HEK293 (cell line): ENCODE measurements at regions not wholly inside any gene's neighbourhood (a gene's known extent, or its start where the extent isn't known, plus 50 kb on each side); places are given as distances from the start of the nearest gene placed in this dataset.

Experiments
- CTCF ChIA-PET: fragments of 350-600 bp; formaldehyde crosslinking; extraction: SDS; loops from one replicate; lab custom pipeline; 2021; ENCODE audit warnings: antibody characterized with exemption; lab: Yijun Ruan, JAX
- POLR2A ChIA-PET: fragments of 300-600 bp; formaldehyde crosslinking; extraction: SDS; loops from one replicate; lab custom pipeline; 2020; ENCODE audit warnings: antibody characterized with exemption, inconsistent platforms; lab: Yijun Ruan, JAX
- H3K27ac ChIP-seq: fragments of 200-500 bp; sonication (Bioruptor generic); 2 replicates; pipeline ENCODE4 v1.5.1; 2014; ENCODE audit warnings: low read depth, low read length, control low read depth, inconsistent platforms; ENCODE audit errors: extremely low read depth
- H3K36me3 ChIP-seq, 2 experiments: fragments of 200-500 bp in 1 of 2; sonication (Bioruptor generic) in 1 of 2; 1 replicate in 1 of 2; 2 replicates in 1 of 2; pipeline ENCODE4 v1.5.1; 2014 to 2017; ENCODE audit warnings: inconsistent platforms in 2 of 2, low read length in 2 of 2; ENCODE audit not compliant: control insufficient read depth in 2 of 2, insufficient read depth in 1 of 2
- H3K4me1 ChIP-seq: fragments of 200-500 bp; sonication (Bioruptor generic); 2 replicates; pipeline ENCODE4 v1.5.1; 2014; ENCODE audit warnings: mild to moderate bottlenecking, low read length, inconsistent platforms; ENCODE audit not compliant: control insufficient read depth, insufficient read depth
- H3K4me3 ChIP-seq: 2 replicates; pipeline ENCODE4 v1.5.1; 2011; ENCODE audit warnings: low read depth, mild to moderate bottlenecking, control low read depth, low read length, moderate library complexity
- H3K9me3 ChIP-seq: fragments of 200-500 bp; sonication (Bioruptor generic); 2 replicates; pipeline ENCODE4 v1.5.1; 2014; ENCODE audit warnings: low read depth, low read length, inconsistent platforms; ENCODE audit not compliant: control insufficient read depth, insufficient read depth
- MYNN ChIP-seq: fragments of 450-650 bp; formaldehyde crosslinking; IDR thresholded peaks from 2 replicates; pipeline ENCODE4 v1.5.1; 2016; ENCODE audit warnings: missing biosample characterization, missing genetic modification characterization, borderline replicate concordance
- MZF1 ChIP-seq: fragments of 450-650 bp; formaldehyde crosslinking; IDR thresholded peaks from 2 replicates; pipeline ENCODE4 v1.5.1; 2017; ENCODE audit warnings: missing biosample characterization, missing genetic modification characterization, borderline replicate concordance
- SP2 ChIP-seq: fragments of 450-650 bp; formaldehyde crosslinking; IDR thresholded peaks from 2 replicates; pipeline ENCODE4 v1.5.1; 2016; ENCODE audit warnings: missing biosample characterization, missing genetic modification characterization
- SP3 ChIP-seq: fragments of 450-650 bp; formaldehyde crosslinking; IDR thresholded peaks from 2 replicates; pipeline ENCODE4 v1.5.1; 2016; ENCODE audit warnings: missing biosample characterization, missing genetic modification characterization
- WT1 ChIP-seq: fragments of 450-650 bp; formaldehyde crosslinking; IDR thresholded peaks from 2 replicates; pipeline ENCODE4 v1.5.1; 2016; ENCODE audit warnings: missing biosample characterization, missing genetic modification characterization
- ZFP69B ChIP-seq: fragments of 450-650 bp; formaldehyde crosslinking; IDR thresholded peaks from 2 replicates; pipeline ENCODE4 v1.5.1; 2016; ENCODE audit warnings: missing biosample characterization, missing genetic modification characterization
- ZNF292 ChIP-seq: fragments of 450-650 bp; formaldehyde crosslinking; IDR thresholded peaks from 2 replicates; pipeline ENCODE4 v1.5.1; 2016; ENCODE audit warnings: low read depth, missing biosample characterization, missing genetic modification characterization, borderline replicate concordance
- ZNF423 ChIP-seq: fragments of 450-650 bp; formaldehyde crosslinking; IDR thresholded peaks from 2 replicates; pipeline ENCODE4 v1.5.1; 2016; ENCODE audit warnings: missing biosample characterization, missing genetic modification characterization
- ZNF585B ChIP-seq: fragments of 450-650 bp; formaldehyde crosslinking; IDR thresholded peaks from 2 replicates; pipeline ENCODE4 v1.5.1; 2016; ENCODE audit warnings: missing biosample characterization, missing genetic modification characterization
- ZNF600 ChIP-seq: fragments of 450-650 bp; formaldehyde crosslinking; IDR thresholded peaks from 2 replicates; pipeline ENCODE4 v1.5.1; 2016; ENCODE audit warnings: missing biosample characterization, missing genetic modification characterization
- ZNF623 ChIP-seq: fragments of 450-650 bp; formaldehyde crosslinking; IDR thresholded peaks from 2 replicates; pipeline ENCODE4 v1.5.1; 2016; ENCODE audit warnings: missing biosample characterization, missing genetic modification characterization
- ZNF670 ChIP-seq: fragments of 450-650 bp; formaldehyde crosslinking; IDR thresholded peaks from 2 replicates; pipeline ENCODE4 v1.5.1; 2016; ENCODE audit warnings: missing biosample characterization, missing genetic modification characterization, low read depth
- ZNF830 ChIP-seq: fragments of 450-650 bp; IDR thresholded peaks from 2 replicates; pipeline ENCODE4 v1.5.0; 2018; ENCODE audit warnings: missing biosample characterization, missing genetic modification characterization, low read depth, mild to moderate bottlenecking, moderate library complexity
- ZNF837 ChIP-seq: fragments of 450-650 bp; formaldehyde crosslinking; IDR thresholded peaks from 2 replicates; pipeline ENCODE4 v1.5.1; 2016; ENCODE audit warnings: missing biosample characterization, missing genetic modification characterization
- ZSCAN23 ChIP-seq: fragments of 450-650 bp; formaldehyde crosslinking; IDR thresholded peaks from 2 replicates; pipeline ENCODE4 v1.5.1; 2016; ENCODE audit warnings: missing biosample characterization, missing genetic modification characterization
- TF ChIP-seq, protein P1 (sequence below): sonication (generic); formaldehyde crosslinking; IDR thresholded peaks from 2 replicates; pipeline ENCODE4 v1.8.1; 2022; ENCODE audit warnings: mild to moderate bottlenecking, moderate library complexity, missing genetic modification reagents
- TF ChIP-seq, protein P2 (sequence below): fragments of 450-650 bp; formaldehyde crosslinking; IDR thresholded peaks from 2 replicates; pipeline ENCODE4 v1.5.1; 2016; ENCODE audit warnings: missing biosample characterization, missing genetic modification characterization
- TF ChIP-seq, protein P3 (sequence below): fragments of 450-650 bp; formaldehyde crosslinking; IDR thresholded peaks from 2 replicates; pipeline ENCODE4 v1.5.1; 2016; ENCODE audit warnings: missing biosample characterization, missing genetic modification characterization
- TF ChIP-seq, protein P4 (sequence below): fragments of 450-650 bp; formaldehyde crosslinking; IDR thresholded peaks from 2 replicates; pipeline ENCODE4 v1.5.1; 2017; ENCODE audit warnings: missing biosample characterization, missing genetic modification characterization
- TF ChIP-seq, protein P5 (sequence below): fragments of 450-650 bp; formaldehyde crosslinking; IDR thresholded peaks from 2 replicates; pipeline ENCODE4 v1.5.1; 2016; ENCODE audit warnings: missing biosample characterization, missing genetic modification characterization
- TF ChIP-seq, protein P6 (sequence below): fragments of 450-650 bp; formaldehyde crosslinking; IDR thresholded peaks from 2 replicates; pipeline ENCODE4 v1.5.1; 2016; ENCODE audit warnings: missing biosample characterization, missing genetic modification characterization
- TF ChIP-seq, protein P7 (sequence below): fragments of 450-650 bp; formaldehyde crosslinking; IDR thresholded peaks from 2 replicates; pipeline ENCODE4 v1.5.1; 2016; ENCODE audit warnings: missing biosample characterization, missing genetic modification characterization

DNA sequence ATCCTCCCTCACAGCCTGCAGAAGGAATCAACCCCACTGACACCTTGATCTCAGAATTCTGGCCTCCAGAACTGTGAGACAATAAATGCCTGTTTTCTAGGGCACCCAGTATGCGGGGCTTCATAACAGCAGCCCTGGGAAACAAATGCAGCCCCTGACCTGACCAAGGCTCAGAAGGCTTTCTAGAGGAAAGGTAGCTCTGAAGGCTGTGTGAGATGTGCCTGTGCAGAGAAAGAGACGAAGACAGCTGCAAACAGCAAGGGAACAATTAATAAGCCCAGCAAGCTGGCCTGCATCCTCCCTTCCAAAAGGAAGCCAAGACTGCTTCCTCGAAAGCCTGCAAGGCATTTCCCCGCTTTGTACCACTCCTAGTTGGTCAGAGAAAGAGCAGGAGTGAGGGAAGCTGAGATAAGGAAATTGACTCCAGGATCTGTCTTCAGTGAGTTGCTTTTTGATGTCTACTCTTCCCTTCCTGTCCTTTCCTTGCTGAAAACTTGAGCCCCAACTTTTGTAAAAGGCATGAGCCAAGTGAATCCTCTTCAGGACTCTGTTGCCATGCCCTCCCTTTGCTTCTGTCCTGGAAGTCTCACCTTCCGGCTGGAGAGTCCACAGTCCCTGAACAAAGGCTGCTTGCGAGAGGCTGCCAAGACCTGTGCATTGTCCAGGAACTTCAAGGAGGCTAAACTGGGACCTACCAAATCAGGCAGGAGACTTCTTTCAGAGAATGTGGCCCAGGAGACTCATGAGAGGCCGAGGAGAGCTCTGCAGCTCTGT is 71.2 kb upstream of the ARID5B start:
- H3K36me3 ChIP-seq: no peaks in the 10 kb centered on the region
- H3K4me1 ChIP-seq: no peaks in the 10 kb centered on the region
- H3K27ac ChIP-seq: no peak overlapping the region
- TF ChIP-seq ZNF423 (no peak), ZFP69B (no peak), ZNF600 (tag by site-specific recombination) (no peak), ZNF585B (tag by site-specific recombination) (no peak), ZNF830 (no peak), ZNF623 (no peak), MYNN (no peak), ZNF292 (no peak), ZSCAN23 (no peak), WT1 (tag by site-specific recombination) (no peak)
- TF ChIP-seq, protein P1, sequence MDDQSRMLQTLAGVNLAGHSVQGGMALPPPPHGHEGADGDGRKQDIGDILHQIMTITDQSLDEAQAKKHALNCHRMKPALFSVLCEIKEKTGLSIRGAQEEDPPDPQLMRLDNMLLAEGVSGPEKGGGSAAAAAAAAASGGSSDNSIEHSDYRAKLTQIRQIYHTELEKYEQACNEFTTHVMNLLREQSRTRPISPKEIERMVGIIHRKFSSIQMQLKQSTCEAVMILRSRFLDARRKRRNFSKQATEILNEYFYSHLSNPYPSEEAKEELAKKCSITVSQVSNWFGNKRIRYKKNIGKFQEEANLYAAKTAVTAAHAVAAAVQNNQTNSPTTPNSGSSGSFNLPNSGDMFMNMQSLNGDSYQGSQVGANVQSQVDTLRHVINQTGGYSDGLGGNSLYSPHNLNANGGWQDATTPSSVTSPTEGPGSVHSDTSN (CRISPR knock-in tag): no peak
- TF ChIP-seq, protein P2, sequence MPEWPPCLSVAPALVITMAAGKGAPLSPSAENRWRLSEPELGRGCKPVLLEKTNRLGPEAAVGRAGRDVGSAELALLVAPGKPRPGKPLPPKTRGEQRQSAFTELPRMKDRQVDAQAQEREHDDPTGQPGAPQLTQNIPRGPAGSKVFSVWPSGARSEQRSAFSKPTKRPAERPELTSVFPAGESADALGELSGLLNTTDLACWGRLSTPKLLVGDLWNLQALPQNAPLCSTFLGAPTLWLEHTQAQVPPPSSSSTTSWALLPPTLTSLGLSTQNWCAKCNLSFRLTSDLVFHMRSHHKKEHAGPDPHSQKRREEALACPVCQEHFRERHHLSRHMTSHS: no peak
- TF ChIP-seq, protein P3, sequence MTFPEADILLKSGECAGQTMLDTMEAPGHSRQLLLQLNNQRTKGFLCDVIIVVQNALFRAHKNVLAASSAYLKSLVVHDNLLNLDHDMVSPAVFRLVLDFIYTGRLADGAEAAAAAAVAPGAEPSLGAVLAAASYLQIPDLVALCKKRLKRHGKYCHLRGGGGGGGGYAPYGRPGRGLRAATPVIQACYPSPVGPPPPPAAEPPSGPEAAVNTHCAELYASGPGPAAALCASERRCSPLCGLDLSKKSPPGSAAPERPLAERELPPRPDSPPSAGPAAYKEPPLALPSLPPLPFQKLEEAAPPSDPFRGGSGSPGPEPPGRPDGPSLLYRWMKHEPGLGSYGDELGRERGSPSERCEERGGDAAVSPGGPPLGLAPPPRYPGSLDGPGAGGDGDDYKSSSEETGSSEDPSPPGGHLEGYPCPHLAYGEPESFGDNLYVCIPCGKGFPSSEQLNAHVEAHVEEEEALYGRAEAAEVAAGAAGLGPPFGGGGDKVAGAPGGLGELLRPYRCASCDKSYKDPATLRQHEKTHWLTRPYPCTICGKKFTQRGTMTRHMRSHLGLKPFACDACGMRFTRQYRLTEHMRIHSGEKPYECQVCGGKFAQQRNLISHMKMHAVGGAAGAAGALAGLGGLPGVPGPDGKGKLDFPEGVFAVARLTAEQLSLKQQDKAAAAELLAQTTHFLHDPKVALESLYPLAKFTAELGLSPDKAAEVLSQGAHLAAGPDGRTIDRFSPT: no peak
- TF ChIP-seq, protein P4, sequence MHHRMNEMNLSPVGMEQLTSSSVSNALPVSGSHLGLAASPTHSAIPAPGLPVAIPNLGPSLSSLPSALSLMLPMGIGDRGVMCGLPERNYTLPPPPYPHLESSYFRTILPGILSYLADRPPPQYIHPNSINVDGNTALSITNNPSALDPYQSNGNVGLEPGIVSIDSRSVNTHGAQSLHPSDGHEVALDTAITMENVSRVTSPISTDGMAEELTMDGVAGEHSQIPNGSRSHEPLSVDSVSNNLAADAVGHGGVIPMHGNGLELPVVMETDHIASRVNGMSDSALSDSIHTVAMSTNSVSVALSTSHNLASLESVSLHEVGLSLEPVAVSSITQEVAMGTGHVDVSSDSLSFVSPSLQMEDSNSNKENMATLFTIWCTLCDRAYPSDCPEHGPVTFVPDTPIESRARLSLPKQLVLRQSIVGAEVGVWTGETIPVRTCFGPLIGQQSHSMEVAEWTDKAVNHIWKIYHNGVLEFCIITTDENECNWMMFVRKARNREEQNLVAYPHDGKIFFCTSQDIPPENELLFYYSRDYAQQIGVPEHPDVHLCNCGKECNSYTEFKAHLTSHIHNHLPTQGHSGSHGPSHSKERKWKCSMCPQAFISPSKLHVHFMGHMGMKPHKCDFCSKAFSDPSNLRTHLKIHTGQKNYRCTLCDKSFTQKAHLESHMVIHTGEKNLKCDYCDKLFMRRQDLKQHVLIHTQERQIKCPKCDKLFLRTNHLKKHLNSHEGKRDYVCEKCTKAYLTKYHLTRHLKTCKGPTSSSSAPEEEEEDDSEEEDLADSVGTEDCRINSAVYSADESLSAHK (tag by site-specific recombination): no peak
- ChIA-PET CTCF (no interaction called here), POLR2A (no interaction called here)
- no peaks in the 10 kb centered on the region for H3K9me3 ChIP-seq
- no peak overlapping the region for H3K4me3 ChIP-seq

DNA sequence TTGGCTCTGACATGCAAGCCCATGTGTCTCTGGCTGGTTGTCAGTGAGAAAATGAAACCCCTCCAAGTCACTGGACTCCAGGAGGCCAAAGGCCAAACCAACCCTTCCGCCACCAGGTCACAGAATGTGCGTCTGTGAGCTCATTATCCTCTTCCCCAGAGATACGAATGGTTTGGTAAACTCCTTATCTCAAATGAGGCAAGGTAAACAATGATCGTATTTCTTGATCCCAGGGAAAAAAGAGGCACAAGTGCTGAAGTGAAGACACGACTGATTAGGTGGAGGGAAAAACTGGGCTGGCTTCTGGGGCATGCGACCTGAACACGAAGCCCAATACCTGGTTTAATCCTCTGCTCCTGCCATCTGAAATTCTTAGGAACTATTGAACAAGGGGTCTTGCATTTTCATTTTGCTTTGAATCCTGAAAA is 70.6 kb upstream of the ARID5B start:
- CTCF ChIA-PET: no interaction called here
- Histone ChIP-seq H3K4me1 (peaks cover 6% of the 10 kb centered on the region), H3K27ac (no peak overlapping the region), H3K4me3 (no peak overlapping the region), H3K36me3 (no peaks in the 10 kb centered on the region), H3K9me3 (no peaks in the 10 kb centered on the region)
- POLR2A ChIA-PET: no interaction called here
- TF ChIP-seq, protein P5, sequence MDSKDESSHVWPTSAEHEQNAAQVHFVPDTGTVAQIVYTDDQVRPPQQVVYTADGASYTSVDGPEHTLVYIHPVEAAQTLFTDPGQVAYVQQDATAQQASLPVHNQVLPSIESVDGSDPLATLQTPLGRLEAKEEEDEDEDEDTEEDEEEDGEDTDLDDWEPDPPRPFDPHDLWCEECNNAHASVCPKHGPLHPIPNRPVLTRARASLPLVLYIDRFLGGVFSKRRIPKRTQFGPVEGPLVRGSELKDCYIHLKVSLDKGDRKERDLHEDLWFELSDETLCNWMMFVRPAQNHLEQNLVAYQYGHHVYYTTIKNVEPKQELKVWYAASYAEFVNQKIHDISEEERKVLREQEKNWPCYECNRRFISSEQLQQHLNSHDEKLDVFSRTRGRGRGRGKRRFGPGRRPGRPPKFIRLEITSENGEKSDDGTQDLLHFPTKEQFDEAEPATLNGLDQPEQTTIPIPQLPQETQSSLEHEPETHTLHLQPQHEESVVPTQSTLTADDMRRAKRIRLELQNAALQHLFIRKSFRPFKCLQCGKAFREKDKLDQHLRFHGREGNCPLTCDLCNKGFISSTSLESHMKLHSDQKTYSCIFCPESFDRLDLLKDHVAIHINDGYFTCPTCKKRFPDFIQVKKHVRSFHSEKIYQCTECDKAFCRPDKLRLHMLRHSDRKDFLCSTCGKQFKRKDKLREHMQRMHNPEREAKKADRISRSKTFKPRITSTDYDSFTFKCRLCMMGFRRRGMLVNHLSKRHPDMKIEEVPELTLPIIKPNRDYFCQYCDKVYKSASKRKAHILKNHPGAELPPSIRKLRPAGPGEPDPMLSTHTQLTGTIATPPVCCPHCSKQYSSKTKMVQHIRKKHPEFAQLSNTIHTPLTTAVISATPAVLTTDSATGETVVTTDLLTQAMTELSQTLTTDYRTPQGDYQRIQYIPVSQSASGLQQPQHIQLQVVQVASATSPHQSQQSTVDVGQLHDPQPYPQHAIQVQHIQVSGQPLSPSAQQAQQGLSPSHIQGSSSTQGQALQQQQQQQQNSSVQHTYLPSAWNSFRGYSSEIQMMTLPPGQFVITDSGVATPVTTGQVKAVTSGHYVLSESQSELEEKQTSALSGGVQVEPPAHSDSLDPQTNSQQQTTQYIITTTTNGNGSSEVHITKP: no peak; the same call in 1 of the 2 replicates
- TF ChIP-seq ZNF585B (tag by site-specific recombination) (no peak), SP2 (tag by site-specific recombination) (no peak), ZNF670 (tag by site-specific recombination) (no peak), ZNF837 (tag by site-specific recombination) (no peak), MZF1 (tag by site-specific recombination) (no peak), SP3 (no peak)
- TF ChIP-seq, protein P6, sequence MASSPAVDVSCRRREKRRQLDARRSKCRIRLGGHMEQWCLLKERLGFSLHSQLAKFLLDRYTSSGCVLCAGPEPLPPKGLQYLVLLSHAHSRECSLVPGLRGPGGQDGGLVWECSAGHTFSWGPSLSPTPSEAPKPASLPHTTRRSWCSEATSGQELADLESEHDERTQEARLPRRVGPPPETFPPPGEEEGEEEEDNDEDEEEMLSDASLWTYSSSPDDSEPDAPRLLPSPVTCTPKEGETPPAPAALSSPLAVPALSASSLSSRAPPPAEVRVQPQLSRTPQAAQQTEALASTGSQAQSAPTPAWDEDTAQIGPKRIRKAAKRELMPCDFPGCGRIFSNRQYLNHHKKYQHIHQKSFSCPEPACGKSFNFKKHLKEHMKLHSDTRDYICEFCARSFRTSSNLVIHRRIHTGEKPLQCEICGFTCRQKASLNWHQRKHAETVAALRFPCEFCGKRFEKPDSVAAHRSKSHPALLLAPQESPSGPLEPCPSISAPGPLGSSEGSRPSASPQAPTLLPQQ (tag by site-specific recombination): no peak
- TF ChIP-seq, protein P7, sequence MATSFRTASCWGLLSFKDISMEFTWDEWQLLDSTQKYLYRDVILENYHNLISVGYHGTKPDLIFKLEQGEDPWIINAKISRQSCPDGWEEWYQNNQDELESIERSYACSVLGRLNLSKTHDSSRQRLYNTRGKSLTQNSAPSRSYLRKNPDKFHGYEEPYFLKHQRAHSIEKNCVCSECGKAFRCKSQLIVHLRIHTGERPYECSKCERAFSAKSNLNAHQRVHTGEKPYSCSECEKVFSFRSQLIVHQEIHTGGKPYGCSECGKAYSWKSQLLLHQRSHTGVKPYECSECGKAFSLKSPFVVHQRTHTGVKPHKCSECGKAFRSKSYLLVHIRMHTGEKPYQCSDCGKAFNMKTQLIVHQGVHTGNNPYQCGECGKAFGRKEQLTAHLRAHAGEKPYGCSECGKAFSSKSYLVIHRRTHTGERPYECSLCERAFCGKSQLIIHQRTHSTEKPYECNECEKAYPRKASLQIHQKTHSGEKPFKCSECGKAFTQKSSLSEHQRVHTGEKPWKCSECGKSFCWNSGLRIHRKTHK (tag by site-specific recombination): no peak
- TF ChIP-seq, all 188 proteins: peak for 0
